Peyer's patch (tissue), 4 donors: ENCODE measurements at regions not wholly inside any gene's neighbourhood (a gene's known extent, or its start where the extent isn't known, plus 50 kb on each side); places are given as distances from the start of the nearest gene placed in this dataset.

Source experiments
- DNase-seq, 3 donors: peaks; one replicate each; pipeline ENCODE4 v3.0.0-alpha.2; 2017 to 2019
- H3K27ac ChIP-seq, 4 donors: fragments of 200-600 bp; sonication (generic); one replicate each; pipeline ENCODE4 v1.5.1; 2016 to 2019
- H3K27me3 ChIP-seq, 2 donors: fragments of 200-600 bp; sonication (generic); one replicate each; pipeline ENCODE4 v1.5.1; 2019
- H3K36me3 ChIP-seq, 3 donors: fragments of 200-600 bp; sonication (generic); one replicate each; pipeline ENCODE4 v1.5.1; 2016 to 2019
- H3K4me1 ChIP-seq, 4 donors: fragments of 200-600 bp; sonication (generic); one replicate each; pipeline ENCODE4 v1.5.1; 2016 to 2019
- H3K4me3 ChIP-seq, 4 donors: fragments of 200-600 bp; sonication (generic); 1 replicate in 3 of 4; 2 replicates in 1 of 4; pipeline ENCODE4 v1.5.1; 2016 to 2019; ENCODE audit warnings: mild to moderate bottlenecking in 1 of 4
- H3K9me3 ChIP-seq, 4 donors: fragments of 200-600 bp; sonication (generic); one replicate each; pipeline ENCODE4 v1.5.1; 2016 to 2019; ENCODE audit warnings: mild to moderate bottlenecking in 1 of 4
- POLR2A ChIP-seq, 2 donors: fragments of 450-650 bp; IDR thresholded peaks; one replicate each; pipeline ENCODE4 v1.5.1; 2017; ENCODE audit warnings: antibody characterized with exemption in 2 of 2, mild to moderate bottlenecking in 2 of 2, moderate library complexity in 2 of 2
- TF ChIP-seq, protein P1 (sequence below), 6 experiments: fragments of 450-650 bp in 4 of 6; fragments of 200-600 bp in 2 of 6; sonication (generic) in 1 of 6; IDR thresholded peaks; one replicate each; pipeline ENCODE4 v1.5.1; 2017 to 2019; ENCODE audit warnings: antibody characterized with exemption in 6 of 6, mild to moderate bottlenecking in 3 of 6, moderate library complexity in 1 of 6

DNA sequence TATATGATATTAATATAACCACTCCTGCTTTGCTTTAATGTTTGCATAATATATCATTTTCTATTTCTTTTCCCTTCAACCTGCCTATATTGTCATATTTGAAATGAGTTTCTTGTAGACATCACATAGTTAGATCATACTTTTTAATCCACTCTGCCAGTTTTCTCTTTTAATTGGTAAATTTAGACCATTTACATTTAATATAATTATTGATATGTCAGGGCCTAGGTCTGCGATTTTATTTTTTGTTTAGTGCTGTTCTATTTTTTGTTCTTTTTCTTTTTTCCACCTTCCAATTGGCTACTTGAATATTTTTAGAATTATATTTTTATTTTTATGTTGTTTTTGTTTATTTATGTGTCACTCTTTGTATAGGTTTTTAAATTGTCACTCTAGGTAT, 213.3 kb downstream of the C1orf94 start:
- TF ChIP-seq POLR2A (IDR thresholded peaks at IDR 0.05), result no peak
- TF ChIP-seq, protein P1, sequence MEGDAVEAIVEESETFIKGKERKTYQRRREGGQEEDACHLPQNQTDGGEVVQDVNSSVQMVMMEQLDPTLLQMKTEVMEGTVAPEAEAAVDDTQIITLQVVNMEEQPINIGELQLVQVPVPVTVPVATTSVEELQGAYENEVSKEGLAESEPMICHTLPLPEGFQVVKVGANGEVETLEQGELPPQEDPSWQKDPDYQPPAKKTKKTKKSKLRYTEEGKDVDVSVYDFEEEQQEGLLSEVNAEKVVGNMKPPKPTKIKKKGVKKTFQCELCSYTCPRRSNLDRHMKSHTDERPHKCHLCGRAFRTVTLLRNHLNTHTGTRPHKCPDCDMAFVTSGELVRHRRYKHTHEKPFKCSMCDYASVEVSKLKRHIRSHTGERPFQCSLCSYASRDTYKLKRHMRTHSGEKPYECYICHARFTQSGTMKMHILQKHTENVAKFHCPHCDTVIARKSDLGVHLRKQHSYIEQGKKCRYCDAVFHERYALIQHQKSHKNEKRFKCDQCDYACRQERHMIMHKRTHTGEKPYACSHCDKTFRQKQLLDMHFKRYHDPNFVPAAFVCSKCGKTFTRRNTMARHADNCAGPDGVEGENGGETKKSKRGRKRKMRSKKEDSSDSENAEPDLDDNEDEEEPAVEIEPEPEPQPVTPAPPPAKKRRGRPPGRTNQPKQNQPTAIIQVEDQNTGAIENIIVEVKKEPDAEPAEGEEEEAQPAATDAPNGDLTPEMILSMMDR (IDR thresholded peaks at IDR 0.05), result no peak
- Histone ChIP-seq H3K36me3 (no peaks in the 10 kb centered on the region), H3K9me3 (no peaks in the 10 kb centered on the region), H3K27ac (no peak overlapping the region), H3K4me3 (no peak overlapping the region), H3K27me3 (no peaks in the 10 kb centered on the region), H3K4me1 (no peaks in the 10 kb centered on the region)
- DNase-seq, result no peak

DNA sequence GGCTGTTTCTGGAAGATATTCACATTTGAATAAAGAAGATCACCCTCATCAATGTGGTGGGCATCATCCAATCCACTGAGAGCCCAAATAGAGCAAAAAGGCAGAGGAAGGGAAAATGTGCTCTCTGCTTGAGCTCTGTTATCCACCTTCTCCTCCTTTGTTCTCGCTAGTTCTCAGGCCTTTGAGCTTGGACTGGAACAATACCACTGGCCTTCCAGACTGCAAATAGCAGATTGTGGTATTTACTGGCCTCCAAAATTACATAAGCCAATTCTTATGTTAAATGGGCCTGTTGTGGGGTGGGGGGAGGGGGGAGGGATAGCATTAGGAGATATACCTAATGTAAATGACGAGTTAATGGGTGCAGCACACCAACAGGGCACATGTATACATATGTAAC, 219.3 kb downstream of the C1orf94 start:
- no peak overlapping the region for H3K4me3 ChIP-seq
- H3K27ac ChIP-seq, result no peak overlapping the region
- no peaks in the 10 kb centered on the region for H3K27me3 ChIP-seq
- no peak for DNase-seq
- H3K36me3 ChIP-seq, result no peaks in the 10 kb centered on the region
- H3K9me3 ChIP-seq, result no peaks in the 10 kb centered on the region
- no peaks in the 10 kb centered on the region for H3K4me1 ChIP-seq
- TF ChIP-seq, protein P1 (IDR thresholded peaks at IDR 0.05), result no peak
- TF ChIP-seq POLR2A (IDR thresholded peaks at IDR 0.05), result no peak

DNA sequence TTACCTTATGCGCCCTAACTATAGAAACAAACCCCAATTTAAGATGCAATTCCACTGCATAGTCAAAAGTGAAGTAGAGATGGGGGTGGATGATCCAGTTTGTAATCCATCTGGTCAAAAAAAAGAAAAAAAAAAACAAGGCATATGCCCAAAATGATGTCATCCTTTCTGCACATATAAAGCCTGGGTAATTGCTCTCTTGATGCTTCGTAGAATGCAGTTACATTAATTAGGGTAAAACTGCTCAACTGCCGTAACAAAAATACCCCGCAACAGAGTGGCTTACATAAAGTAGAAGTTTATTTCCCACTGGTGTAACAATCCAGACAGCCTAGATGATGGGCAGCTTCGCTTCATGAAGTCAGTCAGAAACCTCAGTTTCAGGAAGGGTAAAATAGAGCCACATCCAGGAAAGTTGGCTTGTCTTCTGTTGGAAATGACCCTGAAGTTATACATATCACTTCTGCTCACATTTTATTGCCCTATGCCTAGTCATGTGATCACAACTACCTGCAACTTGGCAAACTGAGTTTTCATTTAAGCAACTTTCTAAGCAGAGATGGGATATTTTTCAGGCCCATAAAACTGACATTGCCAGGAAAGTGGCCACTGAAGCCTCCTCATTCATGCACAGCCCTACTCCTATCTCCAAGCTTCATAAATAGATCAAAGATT, 221.7 kb downstream of the C1orf94 start:
- H3K4me1 ChIP-seq, result no peaks in the 10 kb centered on the region
- no peak overlapping the region for H3K27ac ChIP-seq
- no peaks in the 10 kb centered on the region for H3K9me3 ChIP-seq
- H3K27me3 ChIP-seq, result no peaks in the 10 kb centered on the region
- no peak overlapping the region for H3K4me3 ChIP-seq
- no peaks in the 10 kb centered on the region for H3K36me3 ChIP-seq
- no peak for TF ChIP-seq POLR2A (IDR thresholded peaks at IDR 0.05)
- TF ChIP-seq, protein P1 (IDR thresholded peaks at IDR 0.05), result no peak
- DNase-seq, result no peak

DNA sequence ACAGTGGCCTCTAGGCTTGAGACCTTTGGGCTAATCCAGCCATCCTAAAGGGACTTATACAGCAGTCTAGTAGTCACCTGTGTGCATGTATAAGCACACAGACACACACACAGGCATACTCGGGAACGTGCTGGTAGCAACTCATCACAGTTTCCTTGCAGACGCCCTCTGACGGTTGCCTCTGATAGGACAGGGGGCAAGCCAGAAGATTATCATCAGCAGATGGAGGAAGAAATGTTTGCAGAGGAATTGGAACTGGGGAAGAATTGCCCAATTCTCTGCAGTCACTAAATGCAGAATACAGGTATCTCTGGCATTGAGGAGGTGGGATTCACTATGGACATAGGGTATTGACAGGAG, 222.2 kb downstream of the C1orf94 start:
- Histone ChIP-seq H3K4me1 (no peaks in the 10 kb centered on the region), H3K9me3 (no peaks in the 10 kb centered on the region), H3K27ac (no peak overlapping the region), H3K27me3 (no peaks in the 10 kb centered on the region), H3K36me3 (no peaks in the 10 kb centered on the region), H3K4me3 (no peak overlapping the region)
- TF ChIP-seq, protein P1 (IDR thresholded peaks at IDR 0.05), result peak in 1 of 6 experiments; percentile 10
- TF ChIP-seq POLR2A (IDR thresholded peaks at IDR 0.05), result no peak
- DNase-seq, result no peak

DNA sequence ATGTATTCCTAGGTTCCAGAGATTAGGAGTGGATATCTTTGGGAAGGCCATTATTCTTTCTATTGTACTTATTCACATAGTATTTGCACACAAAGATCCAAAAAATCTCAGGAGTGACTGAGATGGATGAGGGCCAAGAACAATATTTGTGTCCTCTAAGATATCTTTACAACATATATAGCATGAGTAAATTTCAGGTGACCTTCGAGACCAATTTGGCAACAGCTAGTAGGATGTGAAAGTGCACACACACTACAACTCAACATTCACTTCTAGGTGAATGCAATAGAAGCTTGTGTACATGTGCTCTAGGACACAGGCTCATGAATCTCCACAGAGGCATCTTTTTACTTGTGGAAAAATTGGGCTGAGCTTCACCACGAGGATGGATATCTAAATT, 224.0 kb downstream of the C1orf94 start:
- DNase-seq, result no peak
- TF ChIP-seq POLR2A (IDR thresholded peaks at IDR 0.05), result no peak
- TF ChIP-seq, protein P1 (IDR thresholded peaks at IDR 0.05), result no peak
- Histone ChIP-seq H3K27ac (peak overlapping the region in 1 of 4 donors; percentile 35), H3K9me3 (no peaks in the 10 kb centered on the region), H3K4me3 (no peak overlapping the region), H3K36me3 (no peaks in the 10 kb centered on the region), H3K27me3 (no peaks in the 10 kb centered on the region), H3K4me1 (no peaks in the 10 kb centered on the region)

DNA sequence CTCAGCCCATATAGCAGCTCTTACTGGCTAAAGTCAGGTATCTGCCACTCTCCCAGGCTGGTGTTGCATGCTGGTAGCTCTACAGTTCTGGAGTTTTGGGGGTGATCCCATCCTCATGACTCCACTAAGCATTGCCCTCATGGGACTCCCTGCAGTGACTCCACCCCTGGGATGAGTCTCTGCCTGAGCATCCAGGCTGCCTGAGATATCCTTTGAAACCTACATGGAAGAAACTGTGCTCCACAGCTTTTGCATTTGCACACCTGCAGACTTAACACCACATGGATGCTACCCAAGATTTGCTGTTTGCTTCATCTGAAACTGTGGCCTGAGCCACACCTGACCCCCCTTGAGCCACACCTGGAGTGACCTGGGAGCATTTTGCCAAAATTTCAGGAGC, 226.4 kb downstream of the C1orf94 start:
- Histone ChIP-seq H3K9me3 (no peaks in the 10 kb centered on the region), H3K4me1 (peaks cover 0 to 15% (median 2%) of the 10 kb centered on the region in 4 donors), H3K27ac (no peak overlapping the region), H3K27me3 (no peaks in the 10 kb centered on the region), H3K4me3 (no peak overlapping the region), H3K36me3 (no peaks in the 10 kb centered on the region)
- DNase-seq, result no peak
- TF ChIP-seq, protein P1 (IDR thresholded peaks at IDR 0.05), result no peak
- TF ChIP-seq POLR2A (IDR thresholded peaks at IDR 0.05), result no peak
